Ishikawa (cell line): ENCODE measurements at regions not wholly inside any gene's neighbourhood (a gene's known extent, or its start where the extent isn't known, plus 50 kb on each side); places are given as distances from the start of the nearest gene placed in this dataset.

Experiments used
- CEBPB ChIP-seq: IDR thresholded peaks from 2 replicates; pipeline ENCODE4 v1.6.1; 2012
- CREB1 ChIP-seq: IDR thresholded peaks from 2 replicates; pipeline ENCODE4 v1.6.1; 2012; ENCODE audit warnings: low read depth
- EGR1 ChIP-seq: IDR thresholded peaks from 2 replicates; pipeline ENCODE4 v1.6.1; 2012
- EP300 ChIP-seq: IDR thresholded peaks from 2 replicates; pipeline ENCODE4 v1.6.1; 2012; ENCODE audit warnings: borderline replicate concordance
- FOXM1 ChIP-seq: IDR thresholded peaks from 2 replicates; pipeline ENCODE4 v1.6.1; 2012; ENCODE audit warnings: low read depth, borderline replicate concordance
- MAX ChIP-seq: IDR thresholded peaks from 2 replicates; pipeline ENCODE4 v1.6.1; 2012
- NFIC ChIP-seq: IDR thresholded peaks from 2 replicates; pipeline ENCODE4 v1.6.1; 2012
- RAD21 ChIP-seq: IDR thresholded peaks from 2 replicates; pipeline ENCODE4 v1.6.1; 2012; ENCODE audit warnings: low read depth
- REST ChIP-seq: IDR thresholded peaks from 2 replicates; pipeline ENCODE4 v1.6.1; 2012; ENCODE audit warnings: low read depth, mild to moderate bottlenecking
- TAF1 ChIP-seq: IDR thresholded peaks from 2 replicates; pipeline ENCODE4 v1.6.1; 2012; ENCODE audit warnings: low read depth, mild to moderate bottlenecking
- TCF12 ChIP-seq: IDR thresholded peaks from 2 replicates; pipeline ENCODE4 v1.6.1; 2012; ENCODE audit warnings: low read depth
- TEAD4 ChIP-seq: IDR thresholded peaks from 2 replicates; pipeline ENCODE4 v1.6.1; 2012
- USF1 ChIP-seq: IDR thresholded peaks from 2 replicates; pipeline ENCODE4 v1.6.1; 2012
- YY1 ChIP-seq: IDR thresholded peaks from 2 replicates; pipeline ENCODE4 v1.6.1; 2012; ENCODE audit warnings: low read depth
- ZBTB7A ChIP-seq: IDR thresholded peaks from 2 replicates; pipeline ENCODE4 v1.6.1; 2012; ENCODE audit warnings: low read depth

- peak; percentile 88 for TF ChIP-seq EP300
- TF ChIP-seq RAD21 = peak; percentile 23; the same call in 1 of the 2 replicates
- TF ChIP-seq FOXM1 = peak; percentile 71; the same call in 1 of the 2 replicates
- no peak for TF ChIP-seq USF1
- peak; percentile 82 for TF ChIP-seq TCF12
- peak; percentile 59 for TF ChIP-seq TEAD4
- TF ChIP-seq REST = no peak
- TF ChIP-seq MAX = no peak; the same call in 1 of the 2 replicates
- no peak for TF ChIP-seq EGR1
- 0 out of 2 replicates have a peak, but pooled peaks have one; percentile 23 for TF ChIP-seq YY1
- no peak for TF ChIP-seq CREB1
- TF ChIP-seq CEBPB = peak; percentile 43
- TF ChIP-seq ZBTB7A = 0 out of 2 replicates have a peak, but pooled peaks have one; percentile 11
- no peak for TF ChIP-seq TAF1
- no peak; the same call in 1 of the 2 replicates for TF ChIP-seq NFIC
Observed at GRCh38 chr4:183801457-183802165, 103.5 kb upstream of the STOX2 start.

GRCh38 chr4:183806341-183806740 is 98.8 kb upstream of the STOX2 start:
- TF ChIP-seq CEBPB = no peak
- TF ChIP-seq REST = no peak
- TF ChIP-seq TCF12 = no peak
- TF ChIP-seq USF1 = no peak
- no peak for TF ChIP-seq CREB1
- no peak for TF ChIP-seq EP300
- TF ChIP-seq NFIC = no peak

- TF ChIP-seq TCF12 = no peak
- TF ChIP-seq REST = no peak
- no peak for TF ChIP-seq EGR1
- no peak for TF ChIP-seq CEBPB
- no peak for TF ChIP-seq CREB1
- no peak for TF ChIP-seq NFIC
Observed at GRCh38 chr4:183807420-183808096, 97.5 kb upstream of the STOX2 start.

GRCh38 chr4:183808097-183808456 is 97.0 kb upstream of the STOX2 start:
- TF ChIP-seq YY1 (0 out of 2 replicates have a peak, but pooled peaks have one; percentile 41), REST (no peak), TEAD4 (no peak), RAD21 (0 out of 2 replicates have a peak, but pooled peaks have one; percentile 8), CEBPB (no peak), EGR1 (no peak), NFIC (no peak)
